ENCODE measurements at regions not wholly inside any gene's neighbourhood (a gene's known extent, or its start where the extent isn't known, plus 50 kb on each side); places are given as distances from the start of the nearest gene placed in this dataset.

DNA sequence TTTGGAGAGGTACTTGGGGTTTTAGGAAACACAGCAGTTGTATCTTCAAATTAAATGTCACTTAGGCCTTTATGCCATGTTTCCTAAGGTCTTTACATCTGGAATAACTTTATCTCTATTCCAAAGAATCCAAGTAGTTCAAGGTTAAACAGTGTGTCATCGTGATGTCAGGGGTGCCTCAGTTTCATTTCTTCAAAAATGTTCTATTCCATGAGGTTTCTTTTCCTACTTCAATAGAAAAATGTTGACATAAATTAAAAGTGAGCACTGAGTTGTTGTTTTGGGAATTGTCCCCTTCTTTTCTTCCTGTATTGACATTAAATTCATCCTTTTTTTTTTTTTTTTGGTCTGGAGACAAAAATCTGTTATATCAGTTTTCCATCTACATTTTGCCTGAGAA, 160.6 kb upstream of the C21orf91 start:
- POLR2A ChIA-PET = no interaction called here
- no peak overlapping the region for H3K9ac ChIP-seq (replicated peaks; ENCODE audit: extremely low read depth, insufficient read depth, low read length)
- intact Hi-C loops (cut with micrococcal nuclease) (no loop called here), dilution Hi-C loops (cut with MboI; ENCODE audit: extremely low pct_ligation_motif_present, low sequenced_read_pairs) (no loop called here)
- H3K79me2 ChIP-seq (ENCODE audit: control insufficient read depth, insufficient read depth, low read length) = no peaks in the 10 kb centered on the region
- H3K36me3 ChIP-seq (ENCODE audit: control insufficient read depth in 2 of 2, extremely low read depth in 1 of 2, insufficient read depth in 2 of 2, low read length in 2 of 2) = no peaks in the 10 kb centered on the region
- no peak overlapping the region for H3K27ac ChIP-seq (ENCODE audit: insufficient read depth, low read depth, low read length)
- H4K20me1 ChIP-seq (replicated peaks; ENCODE audit: control insufficient read depth, extremely low read depth, insufficient read depth, low read length) = no peaks in the 10 kb centered on the region
- no peaks in the 10 kb centered on the region for H3K9me1 ChIP-seq (replicated peaks; ENCODE audit: control insufficient read depth, extremely low read depth, insufficient read depth, low read length)
- no peak for TF ChIP-seq POLR2AphosphoS5 (IDR thresholded peaks at IDR 0.05; ENCODE audit: insufficient read depth, low read depth, low read length)
- TF ChIP-seq EZH2 (IDR thresholded peaks at IDR 0.05; ENCODE audit: borderline replicate concordance, low read depth, low read length, severe bottlenecking) = no peak
- no peak for TF ChIP-seq MYC (IDR thresholded peaks at IDR 0.05; ENCODE audit: low read depth, low read length)
- TF ChIP-seq, protein P1, sequence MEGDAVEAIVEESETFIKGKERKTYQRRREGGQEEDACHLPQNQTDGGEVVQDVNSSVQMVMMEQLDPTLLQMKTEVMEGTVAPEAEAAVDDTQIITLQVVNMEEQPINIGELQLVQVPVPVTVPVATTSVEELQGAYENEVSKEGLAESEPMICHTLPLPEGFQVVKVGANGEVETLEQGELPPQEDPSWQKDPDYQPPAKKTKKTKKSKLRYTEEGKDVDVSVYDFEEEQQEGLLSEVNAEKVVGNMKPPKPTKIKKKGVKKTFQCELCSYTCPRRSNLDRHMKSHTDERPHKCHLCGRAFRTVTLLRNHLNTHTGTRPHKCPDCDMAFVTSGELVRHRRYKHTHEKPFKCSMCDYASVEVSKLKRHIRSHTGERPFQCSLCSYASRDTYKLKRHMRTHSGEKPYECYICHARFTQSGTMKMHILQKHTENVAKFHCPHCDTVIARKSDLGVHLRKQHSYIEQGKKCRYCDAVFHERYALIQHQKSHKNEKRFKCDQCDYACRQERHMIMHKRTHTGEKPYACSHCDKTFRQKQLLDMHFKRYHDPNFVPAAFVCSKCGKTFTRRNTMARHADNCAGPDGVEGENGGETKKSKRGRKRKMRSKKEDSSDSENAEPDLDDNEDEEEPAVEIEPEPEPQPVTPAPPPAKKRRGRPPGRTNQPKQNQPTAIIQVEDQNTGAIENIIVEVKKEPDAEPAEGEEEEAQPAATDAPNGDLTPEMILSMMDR (IDR thresholded peaks at IDR 0.05; ENCODE audit: extremely low read depth in 1 of 2, insufficient read depth in 1 of 2, low read depth in 1 of 2, low read length in 2 of 2) = no peak
- TF ChIP-seq FOS (IDR thresholded peaks at IDR 0.05; ENCODE audit: borderline replicate concordance, insufficient read depth, low read length) = no peak
- no peak for DNase-seq (ENCODE audit: low read depth, low spot score)
- H2AFZ ChIP-seq (ENCODE audit: low read depth, low read length) = no peak overlapping the region
- CTCF ChIA-PET = no interaction called here
- no TSS peak for BruUV-seq (replicated peaks)
- FAIRE-seq = no peak
- H3K9me3 ChIP-seq (replicated peaks; ENCODE audit: control insufficient read depth, insufficient read depth, low read length) = no peaks in the 10 kb centered on the region
- no peak overlapping the region for H3K4me3 ChIP-seq (replicated peaks in 1 of 3; ENCODE audit: insufficient read depth in 1 of 3, low read depth in 1 of 3, low read length in 3 of 3)
- H3K4me1 ChIP-seq (ENCODE audit: control insufficient read depth, extremely low read depth, insufficient read depth, low read length) = no peaks in the 10 kb centered on the region
- H3K4me2 ChIP-seq (ENCODE audit: insufficient read depth, low read length) = no peak overlapping the region
- no peaks in the 10 kb centered on the region for H3K27me3 ChIP-seq (ENCODE audit: control insufficient read depth in 2 of 2, insufficient read depth in 2 of 2, low read length in 2 of 2)

DNA sequence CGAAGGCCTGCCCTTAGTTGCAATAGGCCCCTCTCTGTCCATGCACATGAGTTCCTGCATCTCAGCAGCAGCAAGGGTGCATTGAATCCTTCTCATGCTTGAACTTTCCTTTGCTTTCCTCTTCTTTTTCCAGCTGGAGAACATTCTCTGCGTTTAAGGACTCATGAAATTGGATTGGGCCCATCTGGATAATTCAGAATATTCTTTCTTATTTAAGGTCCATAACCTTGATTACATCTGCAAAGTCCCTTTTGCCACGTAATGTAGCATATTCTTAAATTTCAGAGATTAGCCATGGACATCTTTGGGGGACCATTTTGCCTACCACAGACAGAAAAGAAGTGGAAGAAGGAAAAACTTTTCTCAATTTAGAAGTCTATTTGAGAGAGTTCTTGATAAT, 159.7 kb upstream of the C21orf91 start:
- Histone ChIP-seq H3K4me1 (ENCODE audit: control insufficient read depth, extremely low read depth, insufficient read depth, low read length) (no peaks in the 10 kb centered on the region), H3K4me2 (ENCODE audit: insufficient read depth, low read length) (no peak overlapping the region), H3K9me3 (replicated peaks; ENCODE audit: control insufficient read depth, insufficient read depth, low read length) (no peaks in the 10 kb centered on the region), H3K36me3 (ENCODE audit: control insufficient read depth in 2 of 2, extremely low read depth in 1 of 2, insufficient read depth in 2 of 2, low read length in 2 of 2) (no peaks in the 10 kb centered on the region), H2AFZ (ENCODE audit: low read depth, low read length) (no peak overlapping the region), H3K79me2 (ENCODE audit: control insufficient read depth, insufficient read depth, low read length) (no peaks in the 10 kb centered on the region), H3K4me3 (replicated peaks in 1 of 3; ENCODE audit: insufficient read depth in 1 of 3, low read depth in 1 of 3, low read length in 3 of 3) (no peak overlapping the region), H3K9me1 (replicated peaks; ENCODE audit: control insufficient read depth, extremely low read depth, insufficient read depth, low read length) (no peaks in the 10 kb centered on the region), H3K27me3 (ENCODE audit: control insufficient read depth in 2 of 2, insufficient read depth in 2 of 2, low read length in 2 of 2) (no peaks in the 10 kb centered on the region), H3K9ac (replicated peaks; ENCODE audit: extremely low read depth, insufficient read depth, low read length) (no peak overlapping the region), H3K27ac (ENCODE audit: insufficient read depth, low read depth, low read length) (no peak overlapping the region), H4K20me1 (replicated peaks; ENCODE audit: control insufficient read depth, extremely low read depth, insufficient read depth, low read length) (no peaks in the 10 kb centered on the region)
- DNase-seq (ENCODE audit: low read depth, low spot score) (no peak), FAIRE-seq (no peak)
- TF ChIP-seq, protein P1 (IDR thresholded peaks at IDR 0.05; ENCODE audit: extremely low read depth in 1 of 2, insufficient read depth in 1 of 2, low read depth in 1 of 2, low read length in 2 of 2) = no peak
- TF ChIP-seq, protein P2, sequence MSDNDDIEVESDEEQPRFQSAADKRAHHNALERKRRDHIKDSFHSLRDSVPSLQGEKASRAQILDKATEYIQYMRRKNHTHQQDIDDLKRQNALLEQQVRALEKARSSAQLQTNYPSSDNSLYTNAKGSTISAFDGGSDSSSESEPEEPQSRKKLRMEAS (IDR thresholded peaks at IDR 0.05; ENCODE audit: insufficient read depth, insufficient read length) = no peak
- TF ChIP-seq MYC (IDR thresholded peaks at IDR 0.05; ENCODE audit: low read depth, low read length) (no peak), POLR2A (IDR thresholded peaks at IDR 0.05; ENCODE audit: low read depth, low read length) (no peak), GATA2 (IDR thresholded peaks at IDR 0.05; ENCODE audit: insufficient read depth, insufficient read length, low read depth, low read length) (no peak), JUN (IDR thresholded peaks at IDR 0.05; ENCODE audit: borderline replicate concordance, insufficient read depth, insufficient read length, low read depth) (no peak), EZH2 (IDR thresholded peaks at IDR 0.05; ENCODE audit: borderline replicate concordance, low read depth, low read length, severe bottlenecking) (no peak), POLR2AphosphoS5 (IDR thresholded peaks at IDR 0.05; ENCODE audit: insufficient read depth, low read depth, low read length) (no peak), FOS (IDR thresholded peaks at IDR 0.05; ENCODE audit: borderline replicate concordance, insufficient read depth, low read length) (no peak)
- no TSS peak for BruUV-seq (replicated peaks)
- dilution Hi-C loops (cut with MboI; ENCODE audit: extremely low pct_ligation_motif_present, low sequenced_read_pairs) = no loop called here
- intact Hi-C loops (cut with micrococcal nuclease) = no loop called here
- ChIA-PET POLR2A (no interaction called here), CTCF (no interaction called here)

Data from endothelial cell of umbilical vein (primary cell).